ENCODE measurements at regions not wholly inside any gene's neighbourhood (a gene's known extent, or its start where the extent isn't known, plus 50 kb on each side); places are given as distances from the start of the nearest gene placed in this dataset.

GRCh38 chr1:185540295-185540694, 193.9 kb upstream of the HMCN1 start:
- TF ChIP-seq CTCF (IDR thresholded peaks at IDR 0.05; ENCODE audit: low read length) (no peak), EZH2 (IDR thresholded peaks at IDR 0.05; ENCODE audit: borderline replicate concordance, low read length) (no peak)
